ENCODE measurements at regions not wholly inside any gene's neighbourhood (a gene's known extent, or its start where the extent isn't known, plus 50 kb on each side); places are given as distances from the start of the nearest gene placed in this dataset.
"Not testable (repeated sequence)": the region's sequence is repeated elsewhere in the genome, so short reads cannot be mapped to it uniquely, and the experiment has no call there.

DNA sequence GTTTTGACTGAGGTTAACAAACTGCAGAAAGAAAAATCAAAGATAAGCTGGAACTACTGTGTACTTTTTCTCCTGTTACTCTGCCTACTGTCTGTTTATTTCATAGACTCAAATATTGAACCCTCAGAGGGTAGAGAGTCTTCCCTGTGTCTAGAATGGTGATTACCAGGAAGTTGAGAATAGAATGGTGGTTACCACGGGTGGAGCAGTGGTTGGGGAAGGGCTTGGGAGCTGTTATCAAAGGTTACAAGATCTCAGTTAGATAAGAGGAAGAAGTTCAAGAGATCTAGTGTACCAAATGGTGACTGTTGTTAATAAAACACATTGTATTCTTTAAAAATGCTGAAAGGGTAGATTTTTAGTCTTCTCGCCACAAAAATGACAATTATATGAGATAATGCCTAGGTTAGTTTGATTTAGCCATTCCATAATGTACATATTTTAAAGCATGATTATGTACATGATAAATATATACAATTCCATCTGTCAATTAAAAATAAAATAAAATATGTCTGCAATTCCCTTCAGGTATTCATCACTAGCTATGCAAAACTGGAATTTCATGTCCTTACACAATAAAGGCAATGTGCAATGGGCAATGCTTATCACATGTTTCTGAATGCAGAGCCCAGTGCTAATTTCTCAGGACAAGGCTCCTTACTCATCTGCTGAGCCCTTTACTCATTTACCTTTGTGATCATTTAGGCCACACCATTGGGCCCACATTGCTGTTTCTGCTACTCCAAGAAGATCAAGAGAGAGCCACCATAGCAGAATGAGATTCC, 474.3 kb upstream of the CAMK1G start:
- no peak for DNase-seq (ENCODE audit: low read depth in 3 of 3)

DNA sequence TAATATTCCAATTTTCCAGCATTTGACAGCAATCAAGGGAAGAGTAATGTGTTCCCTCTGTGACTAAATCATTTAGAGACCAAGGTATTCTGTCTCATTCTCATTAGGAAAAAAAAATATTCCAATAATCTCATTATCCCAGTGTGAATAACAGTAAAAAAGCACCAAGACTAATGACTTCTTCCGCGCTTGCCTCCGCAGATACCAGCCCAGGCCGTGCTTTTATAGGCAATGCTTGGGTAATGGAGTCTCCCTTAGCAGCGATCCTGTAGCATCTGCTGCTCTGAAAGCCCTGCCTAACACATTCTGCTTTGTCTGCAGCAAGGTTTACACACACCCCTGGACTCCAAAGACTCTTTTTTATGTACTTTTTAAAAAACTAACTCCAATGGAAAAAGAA, 470.0 kb upstream of the CAMK1G start:
- no peak for DNase-seq (ENCODE audit: low read depth in 3 of 3)

DNA sequence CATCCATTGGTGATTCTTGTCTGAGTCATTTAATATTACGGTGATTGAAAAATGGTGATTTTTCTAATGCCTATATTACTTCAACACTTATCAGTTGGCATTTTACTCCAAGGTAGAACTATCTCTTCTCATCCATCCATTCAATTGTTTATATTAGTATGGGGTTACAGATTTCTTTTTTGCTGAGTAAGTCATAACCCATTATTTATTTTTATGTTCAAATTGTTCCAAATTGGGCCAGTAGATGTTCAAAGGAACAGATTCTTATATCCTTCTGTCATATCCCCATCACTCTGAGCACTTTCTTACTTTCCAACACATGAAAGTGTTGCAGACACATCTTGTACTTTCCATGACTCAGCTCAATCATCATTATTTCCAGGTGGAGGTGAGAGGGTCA, 466.8 kb upstream of the CAMK1G start:
- no peak for DNase-seq (ENCODE audit: low read depth in 3 of 3)

DNA sequence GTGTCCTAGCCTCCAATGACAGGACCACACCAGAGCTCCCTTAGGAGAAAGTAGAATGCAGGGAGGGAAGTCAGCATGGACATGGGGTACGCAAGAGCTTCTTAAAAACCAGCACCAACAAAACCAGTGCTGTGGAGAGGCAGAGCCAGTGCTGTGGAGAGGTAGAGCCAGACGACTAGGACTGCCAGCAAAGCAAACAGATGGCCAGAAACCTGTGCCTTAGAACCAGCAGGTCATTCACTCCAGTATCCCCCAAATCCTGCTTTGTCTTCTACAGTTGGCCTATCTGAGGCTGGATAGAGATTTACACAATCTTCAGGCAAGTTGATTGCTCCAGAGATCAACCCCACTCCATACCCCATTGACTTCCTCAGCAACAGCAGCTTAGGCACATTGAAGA, 459.9 kb upstream of the CAMK1G start:
- DNase-seq (ENCODE audit: low read depth in 3 of 3): no peak

GRCh38 chr1:209129091-209129490, 454.4 kb upstream of the CAMK1G start:
- not testable (repeated sequence) for DNase-seq (ENCODE audit: low read depth in 3 of 3)

- no peak for DNase-seq (ENCODE audit: low read depth in 3 of 3)
Measured at GRCh38 chr1:209130886-209131285, 452.6 kb upstream of the CAMK1G start.

- no peak for DNase-seq (ENCODE audit: low read depth in 3 of 3)
Measured at GRCh38 chr1:209132736-209133467, 450.6 kb upstream of the CAMK1G start.

DNA sequence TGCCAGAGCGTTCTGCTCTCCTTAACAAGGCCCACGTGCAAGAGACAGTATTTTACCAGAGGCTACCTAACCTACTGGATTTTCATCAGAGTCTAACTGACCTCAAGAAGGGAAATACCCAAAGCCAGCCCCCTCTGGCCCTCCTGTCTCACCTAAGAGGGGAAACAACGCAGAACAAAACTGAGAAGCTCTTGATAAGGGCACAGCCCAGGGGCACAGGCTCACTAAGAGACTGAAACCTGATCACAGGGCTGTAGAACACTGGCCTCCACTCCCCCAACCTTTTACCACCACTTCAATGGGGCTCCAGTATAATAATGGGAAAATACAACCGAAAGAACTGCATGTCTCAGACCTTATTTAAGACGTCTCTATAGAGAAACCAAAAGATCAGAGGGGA, 449.5 kb upstream of the CAMK1G start:
- no peak for DNase-seq (ENCODE audit: low read depth in 3 of 3)

- no peak for DNase-seq (ENCODE audit: low read depth in 3 of 3)
Measured at GRCh38 chr1:209143916-209144315, 439.6 kb upstream of the CAMK1G start.

DNA sequence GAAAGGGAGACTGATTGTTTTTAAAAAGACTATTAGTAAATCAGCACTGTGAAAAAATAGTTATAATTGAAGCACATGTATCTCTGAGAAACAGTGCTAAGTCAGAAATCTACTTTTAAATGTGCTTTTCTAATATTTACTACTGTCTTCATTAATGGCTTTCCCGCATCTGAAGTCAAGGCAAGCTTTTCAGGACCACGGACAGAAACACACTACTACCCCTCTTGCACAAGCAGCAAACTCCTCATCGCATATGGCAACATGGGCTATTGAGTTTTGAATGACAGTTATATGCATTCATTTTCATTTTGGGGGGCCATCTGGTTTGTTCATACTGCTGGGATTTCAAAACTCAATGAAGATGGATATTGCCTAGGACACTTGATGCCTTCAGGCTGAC, 433.4 kb upstream of the CAMK1G start:
- DNase-seq (ENCODE audit: low read depth in 3 of 3): no peak

- no peak for DNase-seq (ENCODE audit: low read depth in 3 of 3)
Measured at GRCh38 chr1:209153411-209153810, 430.1 kb upstream of the CAMK1G start.

DNA sequence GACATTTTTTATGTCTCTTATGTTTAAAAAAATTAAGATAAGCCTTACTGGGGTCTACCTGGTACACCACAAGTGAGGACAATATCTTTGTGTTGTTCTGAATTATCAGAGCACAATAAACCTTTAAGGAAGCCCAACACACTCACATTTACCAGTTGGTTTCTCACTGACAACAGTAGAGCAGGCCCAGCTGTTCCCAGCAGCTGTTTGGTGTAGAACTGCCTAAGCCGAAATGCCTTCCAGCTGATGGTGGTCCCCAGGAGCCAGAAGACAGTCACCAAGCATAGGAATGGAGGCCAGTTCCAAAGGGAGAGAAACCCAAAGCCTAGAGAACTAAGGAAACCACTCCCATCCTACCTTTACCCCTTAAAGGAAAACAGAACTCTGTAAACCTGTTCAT, 428.6 kb upstream of the CAMK1G start:
- no peak for DNase-seq (ENCODE audit: low read depth in 3 of 3)

DNA sequence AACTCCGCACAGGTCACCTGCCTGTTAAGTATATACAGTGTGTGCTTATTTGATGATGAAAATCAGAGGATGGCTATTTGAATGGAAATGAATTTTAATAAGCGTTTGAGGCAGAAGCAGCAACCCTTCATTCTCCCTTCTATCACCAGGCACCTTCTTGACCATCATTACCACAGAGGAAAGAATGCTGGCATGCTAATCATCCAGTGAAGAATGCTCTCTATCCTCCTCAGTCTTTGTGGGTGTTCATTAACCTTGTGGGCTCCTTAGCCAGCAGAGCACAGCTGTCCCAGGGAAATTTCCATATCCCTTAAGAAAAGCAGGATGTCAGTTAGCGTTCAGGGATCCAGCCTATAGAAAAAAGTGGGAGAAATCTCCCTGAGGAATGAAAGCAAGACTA, 428.0 kb upstream of the CAMK1G start:
- no peak for DNase-seq (ENCODE audit: low read depth in 3 of 3)

DNA sequence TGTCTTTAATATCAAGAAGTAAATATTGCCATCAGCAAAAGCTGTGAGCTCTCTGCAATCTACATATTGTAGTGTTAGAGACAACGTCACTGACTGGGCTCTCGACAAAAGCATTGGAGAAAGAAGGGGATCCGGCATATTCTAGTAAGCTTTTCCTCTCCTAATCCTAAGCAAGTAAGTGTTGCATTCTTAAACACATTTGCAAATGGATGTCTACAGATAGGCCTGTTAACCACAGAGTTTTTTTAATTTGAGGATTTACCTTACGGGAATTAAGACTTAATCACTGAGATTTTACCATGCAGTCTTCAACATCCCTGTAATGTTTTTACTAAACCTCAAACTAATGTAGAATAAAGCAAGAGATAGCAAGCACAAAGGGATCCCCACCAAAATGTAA, 426.5 kb upstream of the CAMK1G start:
- no peak for DNase-seq (ENCODE audit: low read depth in 3 of 3)

DNA sequence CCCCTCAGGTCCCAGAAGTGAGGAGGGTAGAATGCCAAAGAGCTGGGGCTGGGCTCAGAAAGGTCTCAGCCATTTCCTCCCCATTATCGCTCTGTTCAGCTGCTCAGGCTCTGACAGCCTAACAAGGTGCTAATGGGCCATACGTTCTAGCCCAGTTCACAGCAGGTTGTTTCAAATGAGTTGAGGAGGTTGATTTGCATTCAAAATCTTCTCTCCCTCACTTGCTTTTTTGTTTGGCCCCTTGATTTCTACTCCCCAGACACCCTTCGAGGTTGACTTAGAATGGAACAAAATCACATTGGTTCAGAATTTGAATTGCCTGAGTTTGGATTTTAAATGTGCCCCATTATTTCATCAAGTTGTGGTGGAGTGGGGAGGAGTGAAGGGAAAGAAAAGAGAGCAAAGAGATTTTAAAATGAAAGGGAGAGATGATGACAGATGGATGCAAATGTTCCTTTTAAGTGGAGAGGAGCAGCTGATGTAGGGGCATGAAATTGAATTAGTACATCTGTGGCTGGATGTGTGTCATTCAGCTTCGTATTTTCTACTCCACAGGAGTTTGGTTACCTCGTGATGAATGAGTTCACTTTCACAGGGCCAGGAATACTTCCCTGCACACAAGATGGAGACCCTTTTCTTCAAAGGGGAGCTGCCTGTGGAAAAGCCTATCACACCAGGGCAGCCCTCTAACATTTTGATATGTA, 425.8 kb upstream of the CAMK1G start:
- DNase-seq (ENCODE audit: low read depth in 3 of 3): no peak

GRCh38 chr1:209158851-209159250, 424.7 kb upstream of the CAMK1G start:
- no peak for DNase-seq (ENCODE audit: low read depth in 3 of 3)

DNA sequence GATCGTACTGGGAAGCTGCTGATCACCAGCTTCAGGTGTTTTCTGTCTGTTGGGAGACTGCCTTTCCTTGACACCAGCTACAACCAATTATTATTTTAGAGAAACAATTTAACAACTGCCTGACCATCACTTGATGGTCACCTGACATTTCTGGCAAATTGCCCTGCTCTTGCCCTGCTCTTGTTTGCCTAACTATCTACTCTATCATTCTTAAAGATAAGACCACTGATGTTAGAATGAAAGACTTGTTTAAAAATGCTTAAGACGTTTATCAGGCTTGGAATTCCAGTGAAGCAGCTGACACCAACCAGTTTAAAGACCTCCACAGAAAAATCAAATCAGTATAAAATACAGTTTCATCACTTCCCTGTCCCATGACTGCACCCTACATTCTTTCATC, 423.3 kb upstream of the CAMK1G start:
- DNase-seq (ENCODE audit: low read depth in 3 of 3): no peak

DNA sequence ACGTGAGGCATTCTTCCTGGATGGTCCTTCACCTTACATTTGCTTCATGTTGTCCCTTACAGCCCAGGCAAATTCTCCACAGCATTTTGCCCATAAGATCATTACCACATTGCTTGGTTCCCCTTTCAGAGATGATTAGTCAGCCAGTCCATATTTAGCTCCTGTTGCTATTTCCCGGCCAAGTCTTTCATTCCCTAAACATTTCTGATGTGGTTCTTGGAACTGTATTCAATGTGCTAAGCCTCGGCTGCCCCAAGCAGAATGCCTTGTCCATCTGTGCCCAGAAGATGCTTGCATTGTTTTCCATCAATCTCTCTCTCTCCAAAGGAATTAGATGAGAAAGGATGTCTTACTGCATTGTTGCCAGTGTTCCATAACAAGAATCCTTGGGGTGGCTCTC, 420.9 kb upstream of the CAMK1G start:
- DNase-seq (ENCODE audit: low read depth in 3 of 3): no peak

- no peak for DNase-seq (ENCODE audit: low read depth in 3 of 3)
Measured at GRCh38 chr1:209168204-209168603, 415.3 kb upstream of the CAMK1G start.

GRCh38 chr1:209171151-209171550, 412.4 kb upstream of the CAMK1G start:
- no peak for DNase-seq (ENCODE audit: low read depth in 3 of 3)

DNA sequence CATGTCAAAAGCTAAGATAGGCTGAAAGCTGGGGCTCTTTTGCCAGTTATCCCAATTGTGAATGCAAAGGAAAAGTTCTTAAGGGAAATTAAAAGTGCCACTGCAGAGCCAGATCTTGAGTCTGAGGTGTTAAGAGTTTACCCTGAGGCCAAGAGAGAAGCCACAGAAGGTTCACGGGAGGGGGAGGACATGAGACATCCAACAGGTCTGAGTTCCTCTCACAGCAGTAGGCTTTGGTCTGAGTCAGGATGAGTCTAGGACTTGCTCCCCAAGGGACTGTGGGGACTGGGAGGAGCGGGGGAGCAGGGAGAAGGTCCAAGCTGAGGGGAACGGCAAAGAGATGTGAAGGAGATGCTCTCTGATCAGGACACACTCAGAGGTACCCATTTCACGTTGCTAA, 411.2 kb upstream of the CAMK1G start:
- DNase-seq (ENCODE audit: low read depth in 3 of 3): no peak

- not testable (repeated sequence) for DNase-seq (ENCODE audit: low read depth in 3 of 3)
Measured at GRCh38 chr1:209172792-209173542, 410.5 kb upstream of the CAMK1G start.

Measured in stimulated activated CD4-positive, alpha-beta T cell treated with anti-CD3 and anti-CD28 coated beads, TNF-alpha, amount 100 ng/mL, for 4 hours (primary cell).